ENCODE measurements at regions not wholly inside any gene's neighbourhood (a gene's known extent, or its start where the extent isn't known, plus 50 kb on each side); places are given as distances from the start of the nearest gene placed in this dataset.

DNA sequence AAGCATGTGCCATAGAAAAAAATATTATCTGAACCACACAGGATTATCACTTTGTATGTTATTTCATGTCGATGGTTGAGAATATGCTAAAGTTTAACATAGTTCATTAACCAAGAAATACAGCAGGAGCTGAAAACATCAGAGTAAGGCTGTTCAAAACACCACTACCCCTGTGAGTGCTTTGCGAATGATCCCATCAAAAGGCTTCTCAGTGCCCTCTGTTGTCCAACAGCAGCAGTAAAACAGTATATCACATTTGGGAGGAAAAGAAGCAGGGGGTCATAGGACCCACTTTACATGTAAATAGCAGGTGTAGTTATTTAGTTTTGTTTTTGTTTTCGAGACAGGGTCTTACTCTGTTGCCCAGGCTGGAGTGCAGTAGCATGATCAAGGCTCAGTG lies 289.4 kb upstream of the FMN2 start:
- H3K36me3 ChIP-seq = no peaks in the 10 kb centered on the region
- 75 to 92% (median 82%) methylated on average over 3 of the region's 3 CpGs for WGBS, 5 donors
- no peak overlapping the region for H3K27ac ChIP-seq
- no peaks in the 10 kb centered on the region for H3K27me3 ChIP-seq (replicated peaks in 1 of 7)
- no peak overlapping the region for H3K4me3 ChIP-seq
- DNase-seq = no peak
- peaks cover 0 to 13% (median 1%) of the 10 kb centered on the region in 6 donors for H3K4me1 ChIP-seq
- intact Hi-C loops (cut with DNase I; ENCODE audit: low total_unique reads) = no loop called here
- TF ChIP-seq, protein P1, sequence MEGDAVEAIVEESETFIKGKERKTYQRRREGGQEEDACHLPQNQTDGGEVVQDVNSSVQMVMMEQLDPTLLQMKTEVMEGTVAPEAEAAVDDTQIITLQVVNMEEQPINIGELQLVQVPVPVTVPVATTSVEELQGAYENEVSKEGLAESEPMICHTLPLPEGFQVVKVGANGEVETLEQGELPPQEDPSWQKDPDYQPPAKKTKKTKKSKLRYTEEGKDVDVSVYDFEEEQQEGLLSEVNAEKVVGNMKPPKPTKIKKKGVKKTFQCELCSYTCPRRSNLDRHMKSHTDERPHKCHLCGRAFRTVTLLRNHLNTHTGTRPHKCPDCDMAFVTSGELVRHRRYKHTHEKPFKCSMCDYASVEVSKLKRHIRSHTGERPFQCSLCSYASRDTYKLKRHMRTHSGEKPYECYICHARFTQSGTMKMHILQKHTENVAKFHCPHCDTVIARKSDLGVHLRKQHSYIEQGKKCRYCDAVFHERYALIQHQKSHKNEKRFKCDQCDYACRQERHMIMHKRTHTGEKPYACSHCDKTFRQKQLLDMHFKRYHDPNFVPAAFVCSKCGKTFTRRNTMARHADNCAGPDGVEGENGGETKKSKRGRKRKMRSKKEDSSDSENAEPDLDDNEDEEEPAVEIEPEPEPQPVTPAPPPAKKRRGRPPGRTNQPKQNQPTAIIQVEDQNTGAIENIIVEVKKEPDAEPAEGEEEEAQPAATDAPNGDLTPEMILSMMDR (IDR thresholded peaks at IDR 0.05 in 8 of 11, conservative IDR thresholded peaks at IDR 0.05 in 3 of 11) = no peak
- TF ChIP-seq POLR2AphosphoS5 (IDR thresholded peaks at IDR 0.05) (no peak), POLR2A (IDR thresholded peaks at IDR 0.05) (no peak)
- no peaks in the 10 kb centered on the region for H3K9me3 ChIP-seq

DNA sequence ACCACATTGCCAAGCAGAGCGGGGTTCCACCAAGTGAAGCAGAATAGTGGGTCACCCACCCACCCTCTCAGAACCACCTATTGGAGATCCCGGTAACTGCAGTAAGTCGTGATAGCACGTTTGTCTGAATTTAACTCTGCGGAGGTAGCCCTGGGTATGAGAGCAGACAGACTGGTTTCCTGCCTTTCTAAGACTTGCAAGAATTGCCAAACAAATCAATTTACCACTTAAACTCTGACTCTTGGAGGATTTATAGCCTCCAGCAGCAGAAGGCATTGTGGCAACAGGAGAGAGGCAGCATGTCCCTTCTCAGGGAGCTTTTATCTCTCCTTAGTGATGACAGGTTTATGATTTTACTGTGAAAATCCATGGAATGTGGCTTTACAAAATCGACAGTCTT lies 287.9 kb upstream of the FMN2 start:
- 66 to 86% (median 74%) methylated on average over 6 of the region's 6 CpGs for WGBS, 5 donors
- H3K9me3 ChIP-seq = no peaks in the 10 kb centered on the region
- no peak for DNase-seq
- no peaks in the 10 kb centered on the region for H3K27me3 ChIP-seq (replicated peaks in 1 of 7)
- peaks cover 0 to 13% (median 1%) of the 10 kb centered on the region in 6 donors for H3K4me1 ChIP-seq
- H3K36me3 ChIP-seq = no peaks in the 10 kb centered on the region
- H3K4me3 ChIP-seq = no peak overlapping the region
- H3K27ac ChIP-seq = no peak overlapping the region
- intact Hi-C loops (cut with DNase I; ENCODE audit: low total_unique reads) = no loop called here
- TF ChIP-seq POLR2A (IDR thresholded peaks at IDR 0.05) = no peak

DNA sequence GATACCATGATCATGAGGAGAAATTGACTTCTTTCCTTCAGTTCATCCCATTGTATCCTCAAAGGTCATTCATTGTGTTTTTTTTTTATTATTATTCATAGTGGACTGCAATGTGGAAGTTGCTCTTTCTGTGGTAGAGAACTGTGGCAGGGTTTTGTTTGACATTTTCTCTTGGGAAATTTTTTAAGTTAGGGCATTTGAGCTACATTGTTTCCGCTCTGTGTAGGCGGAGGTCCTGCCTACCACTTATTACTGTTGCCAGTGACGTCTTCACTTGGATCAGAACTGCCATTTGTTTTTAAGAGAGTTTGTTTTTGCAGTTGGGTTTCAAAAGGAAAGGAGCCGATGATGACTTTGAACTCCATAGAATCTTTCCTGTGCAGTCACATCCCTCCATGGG lies 287.4 kb upstream of the FMN2 start:
- Histone ChIP-seq H3K4me1 (peaks cover 0 to 13% (median 1%) of the 10 kb centered on the region in 6 donors), H3K27me3 (replicated peaks in 1 of 7) (no peaks in the 10 kb centered on the region), H3K4me3 (no peak overlapping the region), H3K9me3 (no peaks in the 10 kb centered on the region), H3K27ac (no peak overlapping the region), H3K36me3 (no peaks in the 10 kb centered on the region)
- 87 to 92% (median 88%) methylated on average over 4 of the region's 4 CpGs for WGBS, 5 donors
- no peak for DNase-seq
- intact Hi-C loops (cut with DNase I; ENCODE audit: low total_unique reads) = no loop called here
- TF ChIP-seq, protein P1 (IDR thresholded peaks at IDR 0.05 in 8 of 11, conservative IDR thresholded peaks at IDR 0.05 in 3 of 11) = no peak
- TF ChIP-seq POLR2AphosphoS5 (IDR thresholded peaks at IDR 0.05) = no peak

DNA sequence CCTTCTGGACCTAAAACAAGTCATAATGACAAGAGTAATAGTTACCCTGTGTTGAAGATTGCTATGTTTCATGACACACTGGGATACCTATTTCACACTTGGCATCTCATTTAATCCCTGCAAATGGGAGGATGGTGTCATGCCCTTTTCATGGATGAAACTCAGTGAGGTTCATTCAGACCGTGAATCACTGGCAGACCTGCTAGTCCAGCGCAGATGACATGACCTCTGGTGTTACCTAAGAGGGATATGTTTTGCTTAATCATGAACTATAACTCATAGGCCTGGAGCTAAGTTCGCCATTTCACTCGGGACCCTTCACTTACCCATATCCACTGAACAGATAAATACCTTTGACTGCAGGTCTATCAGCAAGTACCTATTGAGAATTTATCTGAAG lies 286.6 kb upstream of the FMN2 start:
- H3K27ac ChIP-seq = no peak overlapping the region
- intact Hi-C loops (cut with DNase I; ENCODE audit: low total_unique reads) = no loop called here
- H3K4me3 ChIP-seq = no peak overlapping the region
- no peaks in the 10 kb centered on the region for H3K27me3 ChIP-seq (replicated peaks in 1 of 7)
- DNase-seq = no peak
- TF ChIP-seq POLR2A (IDR thresholded peaks at IDR 0.05) (no peak), POLR2AphosphoS5 (IDR thresholded peaks at IDR 0.05) (no peak)
- TF ChIP-seq, protein P1 (IDR thresholded peaks at IDR 0.05 in 8 of 11, conservative IDR thresholded peaks at IDR 0.05 in 3 of 11) = no peak
- peaks cover 0 to 13% (median 1%) of the 10 kb centered on the region in 6 donors for H3K4me1 ChIP-seq
- no peaks in the 10 kb centered on the region for H3K36me3 ChIP-seq
- no peaks in the 10 kb centered on the region for H3K9me3 ChIP-seq
- 66 to 90% (median 84%) methylated on average over 4 of the region's 4 CpGs for WGBS, 5 donors
